ENCODE measurements at regions not wholly inside any gene's neighbourhood (a gene's known extent, or its start where the extent isn't known, plus 50 kb on each side); places are given as distances from the start of the nearest gene placed in this dataset.

GRCh38 chr7:15832996-15833395, 146.5 kb upstream of the MEOX2 start:
- Histone ChIP-seq H3K27me3 (ENCODE audit: low read depth) (no peaks in the 10 kb centered on the region), H3K27ac (replicated peaks) (peak overlapping the region; percentile 67), H3K9me3 (replicated peaks) (no peaks in the 10 kb centered on the region), H3K36me3 (no peaks in the 10 kb centered on the region), H3K4me1 (peaks cover 53% of the 10 kb centered on the region), H3K4me3 (no peak overlapping the region)
- peak; percentile 70 for DNase-seq
- intact Hi-C loops (cut with micrococcal nuclease) = no loop called here
- no peak for TF ChIP-seq CTCF (IDR thresholded peaks at IDR 0.05; ENCODE audit: borderline replicate concordance)

GRCh38 chr7:15831606-15832005, 145.1 kb upstream of the MEOX2 start:
- no peaks in the 10 kb centered on the region for H3K36me3 ChIP-seq
- no peak overlapping the region for H3K27ac ChIP-seq (replicated peaks)
- H3K4me1 ChIP-seq = peaks cover 40% of the 10 kb centered on the region
- no peak overlapping the region for H3K4me3 ChIP-seq
- TF ChIP-seq CTCF (IDR thresholded peaks at IDR 0.05; ENCODE audit: borderline replicate concordance) = no peak
- no peak for DNase-seq
- H3K9me3 ChIP-seq (replicated peaks) = no peaks in the 10 kb centered on the region
- intact Hi-C loops (cut with micrococcal nuclease) = no loop called here
- H3K27me3 ChIP-seq (ENCODE audit: low read depth) = no peaks in the 10 kb centered on the region

- no peak for TF ChIP-seq CTCF (IDR thresholded peaks at IDR 0.05; ENCODE audit: borderline replicate concordance)
- H3K9me3 ChIP-seq (replicated peaks) = no peaks in the 10 kb centered on the region
- H3K4me1 ChIP-seq = peaks cover 40% of the 10 kb centered on the region
- H3K4me3 ChIP-seq = no peak overlapping the region
- peak overlapping the region; percentile 65 for H3K27ac ChIP-seq (replicated peaks)
- intact Hi-C loops (cut with micrococcal nuclease) = no loop called here
- no peaks in the 10 kb centered on the region for H3K36me3 ChIP-seq
- DNase-seq = no peak
- no peaks in the 10 kb centered on the region for H3K27me3 ChIP-seq (ENCODE audit: low read depth)
Measured at GRCh38 chr7:15829691-15830090, 143.2 kb upstream of the MEOX2 start.

GRCh38 chr7:15828881-15829280, 142.4 kb upstream of the MEOX2 start:
- intact Hi-C loops (cut with micrococcal nuclease) = no loop called here
- Histone ChIP-seq H3K27ac (replicated peaks) (peak overlapping the region; percentile 65), H3K4me3 (no peak overlapping the region), H3K27me3 (ENCODE audit: low read depth) (no peaks in the 10 kb centered on the region), H3K36me3 (no peaks in the 10 kb centered on the region), H3K4me1 (peaks cover 38% of the 10 kb centered on the region), H3K9me3 (replicated peaks) (no peaks in the 10 kb centered on the region)
- no peak for TF ChIP-seq CTCF (IDR thresholded peaks at IDR 0.05; ENCODE audit: borderline replicate concordance)
- no peak for DNase-seq

- no peak overlapping the region for H3K4me3 ChIP-seq
- H3K27ac ChIP-seq (replicated peaks) = peak overlapping the region; percentile 38
- intact Hi-C loops (cut with micrococcal nuclease) = no loop called here
- no peaks in the 10 kb centered on the region for H3K27me3 ChIP-seq (ENCODE audit: low read depth)
- no peak for TF ChIP-seq CTCF (IDR thresholded peaks at IDR 0.05; ENCODE audit: borderline replicate concordance)
- DNase-seq = no peak
- H3K36me3 ChIP-seq = no peaks in the 10 kb centered on the region
- peaks cover 17% of the 10 kb centered on the region for H3K4me1 ChIP-seq
- H3K9me3 ChIP-seq (replicated peaks) = no peaks in the 10 kb centered on the region
Measured at GRCh38 chr7:15821484-15822427, 135.3 kb upstream of the MEOX2 start.
